Prostate gland (tissue), 2 donors: ENCODE measurements at regions not wholly inside any gene's neighbourhood (a gene's known extent, or its start where the extent isn't known, plus 50 kb on each side); places are given as distances from the start of the nearest gene placed in this dataset.

ENCODE experiments used
- DNase-seq: peaks from one replicate; pipeline ENCODE4 v3.0.0-alpha.2; 2019; ENCODE audit warnings: low spot score
- H3K27ac ChIP-seq, 2 donors: fragments of 200-600 bp; sonication (generic); 2 replicates each; pipeline ENCODE4 v1.5.1; 2017 to 2019
- H3K27me3 ChIP-seq: fragments of 200-600 bp; sonication (generic); replicated peaks from 2 replicates; pipeline ENCODE4 v1.5.1; 2019; ENCODE audit not compliant: insufficient read depth
- H3K36me3 ChIP-seq, 2 donors: fragments of 200-600 bp; sonication (generic); 1 replicate in 1 of 2; 2 replicates in 1 of 2; pipeline versions ENCODE4 v1.5.1 to v1.8.1; 2017 to 2019
- H3K4me1 ChIP-seq: fragments of 200-600 bp; sonication (generic); replicated peaks from 2 replicates; pipeline ENCODE4 v1.5.1; 2019
- H3K4me3 ChIP-seq, 2 donors: fragments of 200-600 bp; sonication (generic); 2 replicates each; pipeline ENCODE4 v1.5.1; 2017 to 2019
- H3K9me3 ChIP-seq: fragments of 200-600 bp; sonication (generic); 2 replicates; pipeline ENCODE4 v1.5.1; 2017
- CTCF ChIP-seq, 4 experiments: fragments of 200-600 bp in 2 of 4; fragments of 450-650 bp in 2 of 4; sonication (generic) in 2 of 4; IDR thresholded peaks; 1 replicate in 3 of 4; 2 replicates in 1 of 4; pipeline ENCODE4 v1.5.1; 2016 to 2019; ENCODE audit warnings: antibody characterized with exemption in 4 of 4, mild to moderate bottlenecking in 2 of 4, moderate library complexity in 2 of 4
- POLR2A ChIP-seq: fragments of 450-650 bp; IDR thresholded peaks from one replicate; pipeline ENCODE4 v1.6.1; 2016; ENCODE audit warnings: antibody characterized with exemption, mild to moderate bottlenecking
- POLR2AphosphoS5 ChIP-seq: sonication (generic); formaldehyde crosslinking; IDR thresholded peaks from one replicate; pipeline ENCODE4 v1.6.1; 2017; ENCODE audit warnings: antibody characterized with exemption
- WGBS: methylation state at CpG from one replicate; pipeline ENCODE4 v1.1.5; 2018; 5-methylcytosine and 5-hydroxymethylcytosine counted together
- intact Hi-C: fragments of 100-400 bp; cut with DNase I; formaldehyde crosslinking; loops from one replicate; pipeline ENCODE4 v1.14.2; 2022

DNA sequence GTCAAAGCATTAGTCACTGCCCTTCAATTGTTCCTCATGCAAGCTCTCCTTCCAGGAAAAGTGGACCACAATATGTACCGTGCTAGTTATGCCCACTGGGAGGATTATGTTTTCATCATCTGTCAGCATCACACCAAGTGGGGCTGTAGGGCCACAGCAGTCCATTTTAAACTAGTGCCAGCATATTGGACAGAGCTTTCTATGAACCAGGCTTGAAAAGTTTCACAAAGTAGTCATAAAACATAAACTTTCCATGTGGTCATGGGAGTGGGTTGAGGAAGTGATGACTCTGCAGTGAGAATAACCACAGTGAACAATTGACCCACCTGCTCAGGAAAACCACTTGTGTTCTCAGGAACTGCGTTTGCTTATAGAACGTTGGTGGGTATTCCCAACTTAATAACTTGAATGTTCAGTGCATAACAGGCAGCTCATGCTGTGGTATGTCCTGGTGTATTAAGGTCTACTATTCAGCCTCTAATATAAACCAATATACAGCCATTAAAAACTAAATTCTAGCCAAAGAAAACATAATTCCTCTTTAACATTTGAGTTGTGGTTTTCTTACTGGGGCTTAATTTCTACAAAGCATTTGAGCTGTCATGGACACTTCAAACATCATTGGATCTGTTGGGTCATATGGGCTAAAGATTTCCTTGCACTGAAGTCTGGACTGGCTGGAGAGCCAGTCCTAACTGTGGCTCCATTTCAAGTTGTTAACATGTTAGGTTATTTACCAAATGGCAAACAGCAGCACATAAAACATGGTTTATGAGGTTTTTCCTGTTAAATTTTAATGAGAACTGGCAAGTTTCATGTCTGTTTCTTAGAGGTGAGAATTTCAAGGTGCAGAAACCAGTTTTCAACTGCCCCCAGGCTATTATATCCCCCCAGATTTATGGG is 274.1 kb downstream of the OTOL1 start:
- Histone ChIP-seq H3K9me3 (no peaks in the 10 kb centered on the region), H3K4me1 (no peaks in the 10 kb centered on the region), H3K36me3 (no peaks in the 10 kb centered on the region), H3K4me3 (no peak overlapping the region), H3K27me3 (no peaks in the 10 kb centered on the region), H3K27ac (no peak overlapping the region)
- intact Hi-C loops: no loop called here
- WGBS: 49% methylated on average over 3 of the region's 3 CpGs
- no peak for TF ChIP-seq POLR2A
- no peak for TF ChIP-seq POLR2AphosphoS5
- TF ChIP-seq CTCF (IDR thresholded peaks at IDR 0.05): no peak
- DNase-seq: no peak

GRCh38 chr3:161781381-161781780 is 284.8 kb downstream of the OTOL1 start:
- WGBS: 45% methylated on average over 1 of the region's 1 CpG
- intact Hi-C loops: no loop called here
- H3K27ac ChIP-seq: no peak overlapping the region

DNA sequence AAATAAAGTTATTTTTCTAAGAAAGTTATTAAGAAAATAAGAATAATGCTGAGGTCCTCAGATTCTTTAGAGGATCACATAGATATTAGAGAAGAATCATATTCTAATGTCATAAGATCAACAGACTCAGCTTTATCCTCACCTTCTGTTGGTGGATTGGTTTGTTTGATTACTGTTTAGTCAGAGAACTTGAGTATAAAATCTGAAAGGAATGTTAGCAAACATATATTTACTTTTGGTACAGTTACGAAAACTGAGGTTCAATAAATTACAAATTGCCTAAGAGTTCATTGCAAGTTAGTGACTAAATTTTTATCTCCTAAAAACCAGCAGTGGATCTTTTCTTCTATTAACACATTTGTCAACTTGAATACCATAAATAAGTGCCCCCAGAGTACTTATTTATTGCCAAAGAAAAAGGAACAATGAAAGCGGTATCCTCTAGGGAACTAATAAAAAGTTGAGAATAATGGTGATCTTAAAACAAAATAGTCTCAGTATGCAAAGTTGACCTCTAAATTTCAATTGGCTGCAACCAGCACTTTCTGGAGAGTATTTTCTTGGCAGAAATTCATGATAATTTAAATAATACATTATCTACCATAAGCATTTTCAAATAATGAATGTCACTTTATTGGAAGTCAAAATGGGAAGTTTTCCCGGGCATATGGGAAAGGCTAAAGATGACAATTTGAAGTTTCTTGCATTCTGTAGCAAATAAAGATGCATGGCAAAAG is 296.8 kb downstream of the OTOL1 start:
- TF ChIP-seq POLR2A: no peak
- TF ChIP-seq CTCF (IDR thresholded peaks at IDR 0.05): no peak
- TF ChIP-seq POLR2AphosphoS5: no peak
- intact Hi-C loops: no loop called here
- 41% methylated on average over 3 of the region's 3 CpGs for WGBS

More at GRCh38 chr3:161781381-161781780, 284.8 kb downstream of the OTOL1 start:
- TF ChIP-seq POLR2AphosphoS5: no peak
- no peak for TF ChIP-seq POLR2A
- no peak for TF ChIP-seq CTCF (IDR thresholded peaks at IDR 0.05)
- Histone ChIP-seq H3K4me3 (no peak overlapping the region), H3K27me3 (no peaks in the 10 kb centered on the region), H3K4me1 (no peaks in the 10 kb centered on the region), H3K36me3 (no peaks in the 10 kb centered on the region), H3K9me3 (no peaks in the 10 kb centered on the region)
- no peak for DNase-seq

DNA sequence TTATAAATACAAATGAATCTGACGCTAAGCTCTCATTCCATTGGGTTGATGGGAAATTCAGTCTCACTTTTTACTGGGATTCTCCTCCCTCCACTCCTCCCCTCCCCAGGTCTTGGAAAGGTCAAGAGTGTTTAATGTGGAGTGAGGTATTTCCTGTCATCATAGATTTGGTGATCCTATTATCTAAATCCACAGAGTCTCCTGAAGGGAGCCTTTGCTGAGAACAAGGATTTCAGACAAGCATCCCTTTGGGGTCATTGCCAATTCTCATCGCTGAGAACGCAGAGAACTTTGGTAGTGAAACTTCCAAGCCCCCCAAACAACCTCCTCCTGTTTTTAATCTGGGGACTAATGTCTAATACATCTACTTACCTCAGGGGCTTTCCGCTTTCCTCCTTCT is 297.9 kb downstream of the OTOL1 start:
- TF ChIP-seq CTCF (IDR thresholded peaks at IDR 0.05) (no peak), POLR2A (no peak), POLR2AphosphoS5 (no peak)

More for the DNA sequence above, 296.8 kb downstream of the OTOL1 start:
- no peaks in the 10 kb centered on the region for H3K27me3 ChIP-seq
- H3K36me3 ChIP-seq: no peaks in the 10 kb centered on the region
- no peak overlapping the region for H3K4me3 ChIP-seq
- no peaks in the 10 kb centered on the region for H3K4me1 ChIP-seq
- H3K9me3 ChIP-seq: no peaks in the 10 kb centered on the region
- DNase-seq: no peak
- H3K27ac ChIP-seq: no peak overlapping the region

More for the DNA sequence above, 297.9 kb downstream of the OTOL1 start:
- Histone ChIP-seq H3K36me3 (no peaks in the 10 kb centered on the region), H3K27me3 (no peaks in the 10 kb centered on the region), H3K27ac (no peak overlapping the region), H3K9me3 (no peaks in the 10 kb centered on the region), H3K4me1 (no peaks in the 10 kb centered on the region), H3K4me3 (no peak overlapping the region)
- 79% methylated on average over 4 of the region's 4 CpGs for whole genome bisulfite sequencing
- no peak for DNase-seq
- intact Hi-C loops: no loop called here
